ENCODE measurements at regions not wholly inside any gene's neighbourhood (a gene's known extent, or its start where the extent isn't known, plus 50 kb on each side); places are given as distances from the start of the nearest gene placed in this dataset.
A peak's percentile ranks its signal among the peaks of the same experiment; 100 is the strongest.

GRCh38 chr6:77105091-77105490 is 358.2 kb downstream of the HTR1B start:
- TF ChIP-seq CTCF (IDR thresholded peaks at IDR 0.05) (no peak), POLR2A (IDR thresholded peaks at IDR 0.05) (no peak)
- no peaks in the 10 kb centered on the region for H3K4me1 ChIP-seq
- no peaks in the 10 kb centered on the region for H3K27me3 ChIP-seq
- H3K4me3 ChIP-seq, result no peak overlapping the region
- intact Hi-C loops (cut with DNase I), result no loop called here
- no peaks in the 10 kb centered on the region for H3K36me3 ChIP-seq
- DNase-seq (no peak), ATAC-seq (no peak)
- 68 to 71% (median 69%) methylated on average over 2 of the region's 2 CpGs for WGBS, 4 donors
- no peaks in the 10 kb centered on the region for H3K9me3 ChIP-seq
- no peak overlapping the region for H3K27ac ChIP-seq

- no peaks in the 10 kb centered on the region for H3K9me3 ChIP-seq
- intact Hi-C loops (cut with DNase I), result no loop called here
- H3K36me3 ChIP-seq, result no peaks in the 10 kb centered on the region
- peak; percentile 53 to 73 (median 58) for ATAC-seq
- peaks cover 0 to 9% (median 0%) of the 10 kb centered on the region in 12 donors for H3K4me1 ChIP-seq
- WGBS, 4 donors, result 21 to 28% (median 24%) methylated on average over 2 of the region's 2 CpGs
- no peak for TF ChIP-seq CTCF (IDR thresholded peaks at IDR 0.05)
- TF ChIP-seq POLR2A (IDR thresholded peaks at IDR 0.05), result no peak
- H3K4me3 ChIP-seq, result no peak overlapping the region
- DNase-seq, result no peak
- H3K27ac ChIP-seq, result no peak overlapping the region
- no peaks in the 10 kb centered on the region for H3K27me3 ChIP-seq
Measured at GRCh38 chr6:77097940-77098339, 365.4 kb downstream of the HTR1B start.

GRCh38 chr6:77095936-77096627 is 367.2 kb downstream of the HTR1B start:
- 63 to 72% (median 63%) methylated on average over 3 of the region's 3 CpGs for WGBS, 4 donors
- H3K27me3 ChIP-seq, result no peaks in the 10 kb centered on the region
- no peak overlapping the region for H3K4me3 ChIP-seq
- no peaks in the 10 kb centered on the region for H3K36me3 ChIP-seq
- no peaks in the 10 kb centered on the region for H3K9me3 ChIP-seq
- H3K27ac ChIP-seq, result no peak overlapping the region
- TF ChIP-seq POLR2A (IDR thresholded peaks at IDR 0.05) (no peak), CTCF (IDR thresholded peaks at IDR 0.05) (no peak)
- intact Hi-C loops (cut with DNase I), result no loop called here
- DNase-seq (no peak), ATAC-seq (no peak)
- peaks cover 0 to 9% (median 0%) of the 10 kb centered on the region in 12 donors for H3K4me1 ChIP-seq

- 72 to 83% (median 78%) methylated on average over 1 of the region's 1 CpG for WGBS, 4 donors
- DNase-seq (no peak), ATAC-seq (no peak)
- intact Hi-C loops (cut with DNase I), result no loop called here
- Histone ChIP-seq H3K27ac (no peak overlapping the region), H3K36me3 (no peaks in the 10 kb centered on the region), H3K4me1 (peaks cover 0 to 9% (median 0%) of the 10 kb centered on the region in 12 donors), H3K9me3 (no peaks in the 10 kb centered on the region), H3K27me3 (no peaks in the 10 kb centered on the region), H3K4me3 (no peak overlapping the region)
- TF ChIP-seq CTCF (IDR thresholded peaks at IDR 0.05), result no peak
- TF ChIP-seq POLR2A (IDR thresholded peaks at IDR 0.05), result no peak
Measured at GRCh38 chr6:77094821-77095220, 368.5 kb downstream of the HTR1B start.
